Bronchial epithelial cell (primary cell): ENCODE measurements at regions not wholly inside any gene's neighbourhood (a gene's known extent, or its start where the extent isn't known, plus 50 kb on each side); places are given as distances from the start of the nearest gene placed in this dataset.
"Not testable (repeated sequence)": the region's sequence is repeated elsewhere in the genome, so short reads cannot be mapped to it uniquely, and the experiment has no call there.

Source experiments
- DNase-seq: peaks from one replicate; pipeline ENCODE4 v3.0.0-alpha.2; 2010; ENCODE audit warnings: low read depth
- FAIRE-seq: peaks from 2 replicates; lab custom pipeline; 2011; peaks lifted over from hg19 to GRCh38; lab: Jason Lieb, UNC
- H3K27me3 ChIP-seq: 2 replicates; pipeline ENCODE4 v1.5.1; 2011; ENCODE audit warnings: low read length; ENCODE audit not compliant: control insufficient read depth, insufficient read depth
- H3K36me3 ChIP-seq: 2 replicates; pipeline ENCODE4 v1.5.1; 2011; ENCODE audit warnings: low read length; ENCODE audit not compliant: control insufficient read depth, insufficient read depth
- H3K4me3 ChIP-seq: 2 replicates; pipeline ENCODE4 v1.5.1; 2011; ENCODE audit warnings: mild to moderate bottlenecking, low read depth, low read length, control low read depth
- TF ChIP-seq, protein P1 (sequence below): IDR thresholded peaks from 2 replicates; pipeline ENCODE4 v1.5.1; 2011; ENCODE audit warnings: mild to moderate bottlenecking, moderate library complexity, low read length, control low read depth, inconsistent platforms; ENCODE audit not compliant: insufficient read depth, severe bottlenecking

DNA sequence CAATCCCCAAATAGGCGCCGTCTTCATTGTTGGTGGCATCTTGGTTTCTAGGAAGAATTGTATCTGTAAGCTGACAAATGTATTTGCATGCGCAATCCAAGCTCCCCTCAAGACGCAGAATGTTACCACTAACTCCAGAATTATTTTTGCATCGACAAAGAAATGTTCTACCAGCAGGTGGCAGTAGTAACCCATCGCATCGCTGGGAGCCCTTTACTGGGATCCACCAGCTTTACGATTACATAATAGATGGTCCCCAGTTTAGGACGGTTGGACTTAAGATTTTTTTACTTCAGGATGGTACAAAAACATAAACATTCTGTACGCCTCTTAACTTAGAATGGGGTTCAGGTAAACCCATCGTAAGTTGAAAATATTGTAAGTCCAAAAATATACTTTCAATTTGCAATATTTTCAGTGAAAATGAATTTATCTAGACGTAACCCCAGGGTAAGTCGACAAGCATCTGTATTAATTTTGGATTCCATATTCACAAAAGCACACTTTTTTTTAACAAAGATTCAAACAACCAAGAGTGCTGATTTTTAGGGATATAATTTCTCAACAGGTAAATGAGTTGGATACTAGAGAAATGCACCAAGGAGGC is 114.0 kb upstream of the COBL start:
- no peak overlapping the region for H3K4me3 ChIP-seq
- no peaks in the 10 kb centered on the region for H3K36me3 ChIP-seq
- FAIRE-seq (no peak), DNase-seq (peak; percentile 37)
- no peaks in the 10 kb centered on the region for H3K27me3 ChIP-seq
- TF ChIP-seq, protein P1, sequence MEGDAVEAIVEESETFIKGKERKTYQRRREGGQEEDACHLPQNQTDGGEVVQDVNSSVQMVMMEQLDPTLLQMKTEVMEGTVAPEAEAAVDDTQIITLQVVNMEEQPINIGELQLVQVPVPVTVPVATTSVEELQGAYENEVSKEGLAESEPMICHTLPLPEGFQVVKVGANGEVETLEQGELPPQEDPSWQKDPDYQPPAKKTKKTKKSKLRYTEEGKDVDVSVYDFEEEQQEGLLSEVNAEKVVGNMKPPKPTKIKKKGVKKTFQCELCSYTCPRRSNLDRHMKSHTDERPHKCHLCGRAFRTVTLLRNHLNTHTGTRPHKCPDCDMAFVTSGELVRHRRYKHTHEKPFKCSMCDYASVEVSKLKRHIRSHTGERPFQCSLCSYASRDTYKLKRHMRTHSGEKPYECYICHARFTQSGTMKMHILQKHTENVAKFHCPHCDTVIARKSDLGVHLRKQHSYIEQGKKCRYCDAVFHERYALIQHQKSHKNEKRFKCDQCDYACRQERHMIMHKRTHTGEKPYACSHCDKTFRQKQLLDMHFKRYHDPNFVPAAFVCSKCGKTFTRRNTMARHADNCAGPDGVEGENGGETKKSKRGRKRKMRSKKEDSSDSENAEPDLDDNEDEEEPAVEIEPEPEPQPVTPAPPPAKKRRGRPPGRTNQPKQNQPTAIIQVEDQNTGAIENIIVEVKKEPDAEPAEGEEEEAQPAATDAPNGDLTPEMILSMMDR = peak; percentile 67

DNA sequence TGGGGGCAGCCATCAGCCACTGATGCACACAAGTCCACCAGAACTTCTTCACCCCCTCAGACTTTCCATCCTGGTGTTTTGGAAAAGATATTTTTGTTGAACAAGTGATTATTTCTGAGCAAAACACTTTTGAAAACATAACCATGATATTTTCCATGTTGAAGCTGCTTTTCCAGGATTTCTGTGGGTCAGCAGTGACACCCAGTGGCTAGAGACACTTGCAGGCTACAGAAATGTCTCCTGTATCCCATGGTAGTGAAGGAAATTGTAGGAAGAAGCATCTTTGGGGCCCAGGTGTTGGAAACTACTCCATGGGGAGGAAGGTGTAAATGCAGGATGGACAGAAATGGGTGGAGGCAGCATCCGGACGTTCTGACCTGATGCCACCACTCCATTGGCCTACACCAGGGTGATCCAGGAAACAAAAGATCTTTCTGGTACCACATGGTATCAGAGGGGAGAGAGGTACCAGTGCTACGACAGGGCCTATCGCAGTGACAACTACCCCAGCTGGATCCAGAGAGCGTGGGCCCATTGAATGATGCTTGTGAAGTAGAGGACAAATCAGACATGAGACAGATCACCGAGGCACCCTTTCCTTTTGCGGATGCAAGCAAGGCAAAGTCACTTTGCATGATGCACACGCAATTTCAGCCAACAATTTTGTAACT is 111.7 kb upstream of the COBL start:
- Histone ChIP-seq H3K36me3 (no peaks in the 10 kb centered on the region), H3K4me3 (no peak overlapping the region), H3K27me3 (no peaks in the 10 kb centered on the region)
- FAIRE-seq = no peak
- TF ChIP-seq, protein P1 = peak; percentile 37
- peak; percentile 20 for DNase-seq

DNA sequence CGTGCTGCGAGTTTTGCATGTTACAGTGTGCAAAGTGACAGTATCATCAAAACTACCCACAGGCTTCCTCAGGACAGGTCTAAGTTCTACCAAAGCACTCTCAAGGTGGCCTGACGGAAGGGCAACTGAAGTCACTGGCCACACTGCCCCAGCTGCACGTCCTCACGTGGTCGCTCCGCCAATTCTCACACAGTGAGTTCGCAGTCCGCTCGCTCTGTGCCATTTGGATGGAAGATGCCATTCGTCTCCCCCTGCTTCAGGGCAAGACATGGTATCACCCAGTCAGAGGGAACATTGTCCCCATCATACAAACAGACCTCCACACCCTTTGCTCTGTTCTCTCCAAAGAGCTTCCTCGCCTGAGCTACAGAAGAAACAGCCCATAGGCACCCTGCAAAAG is 109.6 kb upstream of the COBL start:
- Histone ChIP-seq H3K4me3 (no peak overlapping the region), H3K36me3 (no peaks in the 10 kb centered on the region), H3K27me3 (no peaks in the 10 kb centered on the region)
- DNase-seq (no peak), FAIRE-seq (no peak)
- TF ChIP-seq, protein P1 = no peak

DNA sequence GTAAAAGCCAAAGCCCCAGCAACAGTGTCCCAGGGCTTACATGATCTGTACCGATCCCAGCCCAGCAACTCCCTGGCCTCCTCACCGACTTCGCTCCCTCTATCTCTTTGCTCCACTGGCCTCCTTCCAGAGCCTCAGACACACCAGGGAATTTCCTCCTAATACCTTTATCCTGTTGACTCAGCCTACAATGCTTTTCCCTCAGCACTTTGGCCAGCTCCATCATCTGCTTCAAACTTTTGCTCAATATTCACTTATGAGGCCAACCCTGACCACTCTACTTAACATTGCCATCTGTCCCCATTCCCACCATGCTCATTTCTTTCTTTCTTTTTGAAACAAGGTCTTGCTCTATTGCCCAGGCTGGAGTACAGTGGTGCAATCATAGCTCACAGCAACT is 93.3 kb upstream of the COBL start:
- H3K27me3 ChIP-seq, H3K4me3 ChIP-seq, H3K36me3 ChIP-seq, FAIRE-seq, DNase-seq: not testable (repeated sequence)

DNA sequence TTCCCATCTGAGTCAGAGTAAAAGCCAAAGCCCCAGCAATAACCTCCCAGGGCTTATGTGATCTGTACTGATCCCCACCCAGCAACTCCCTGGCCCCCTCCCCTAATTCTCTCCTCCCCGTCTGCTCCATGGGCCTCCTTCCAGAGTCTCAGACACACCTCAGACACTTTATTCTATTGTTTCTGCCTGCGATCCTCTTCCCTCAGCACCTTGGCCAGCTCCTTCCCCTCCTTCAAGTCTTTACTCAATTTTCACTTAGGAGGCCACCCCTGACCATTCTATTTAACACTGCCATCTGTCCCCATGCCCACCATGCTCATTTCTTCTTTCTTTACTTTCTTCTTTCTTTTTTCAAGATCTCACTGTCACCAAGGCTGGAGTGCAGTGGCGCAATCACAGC is 81.0 kb upstream of the COBL start:
- H3K27me3 ChIP-seq, H3K36me3 ChIP-seq, FAIRE-seq, DNase-seq, H3K4me3 ChIP-seq: not testable (repeated sequence)

DNA sequence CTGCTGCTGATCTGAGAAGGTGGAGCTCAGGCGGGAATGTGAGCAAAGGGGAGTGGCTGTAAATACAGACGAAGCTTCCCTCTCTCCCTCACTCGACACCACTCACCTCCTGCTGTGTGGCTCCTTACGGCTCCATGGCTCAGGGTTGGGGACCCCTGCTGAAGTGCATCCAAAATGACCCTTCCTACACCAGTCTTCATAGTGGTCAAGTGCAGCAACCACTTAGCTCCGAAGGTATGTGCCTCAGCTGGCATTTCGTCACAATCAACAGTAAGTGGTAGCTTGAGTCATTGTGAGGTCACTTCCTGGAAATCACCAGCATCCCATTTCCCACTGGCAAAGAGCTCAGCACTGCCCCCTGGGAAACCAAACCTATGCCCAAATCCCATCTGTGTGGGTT is 76.4 kb upstream of the COBL start:
- DNase-seq = peak; percentile 8
- H3K36me3 ChIP-seq, FAIRE-seq, H3K4me3 ChIP-seq, H3K27me3 ChIP-seq: not testable (repeated sequence)

DNA sequence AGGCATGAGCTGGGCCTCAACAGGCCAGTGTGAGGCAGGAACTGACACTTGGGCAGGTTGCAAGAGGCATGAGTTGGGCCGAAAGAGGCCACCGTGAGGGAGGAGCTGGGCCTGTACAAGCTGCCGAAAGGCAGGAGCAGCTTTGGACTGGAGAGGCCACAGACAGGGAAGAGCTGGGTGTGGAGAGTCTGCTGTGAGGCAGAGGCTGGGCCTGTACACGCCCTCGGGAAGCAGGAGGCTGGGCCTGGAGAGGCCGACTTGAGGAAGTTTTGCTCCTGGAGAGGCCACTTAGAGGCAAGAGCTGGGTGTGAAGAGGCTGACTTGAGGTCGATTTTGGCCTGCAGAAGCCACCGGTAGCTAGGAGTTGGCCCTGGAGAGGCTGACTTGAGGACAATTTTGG is 73.3 kb upstream of the COBL start:
- not testable (repeated sequence) for H3K36me3 ChIP-seq, FAIRE-seq, DNase-seq, H3K27me3 ChIP-seq, H3K4me3 ChIP-seq

DNA sequence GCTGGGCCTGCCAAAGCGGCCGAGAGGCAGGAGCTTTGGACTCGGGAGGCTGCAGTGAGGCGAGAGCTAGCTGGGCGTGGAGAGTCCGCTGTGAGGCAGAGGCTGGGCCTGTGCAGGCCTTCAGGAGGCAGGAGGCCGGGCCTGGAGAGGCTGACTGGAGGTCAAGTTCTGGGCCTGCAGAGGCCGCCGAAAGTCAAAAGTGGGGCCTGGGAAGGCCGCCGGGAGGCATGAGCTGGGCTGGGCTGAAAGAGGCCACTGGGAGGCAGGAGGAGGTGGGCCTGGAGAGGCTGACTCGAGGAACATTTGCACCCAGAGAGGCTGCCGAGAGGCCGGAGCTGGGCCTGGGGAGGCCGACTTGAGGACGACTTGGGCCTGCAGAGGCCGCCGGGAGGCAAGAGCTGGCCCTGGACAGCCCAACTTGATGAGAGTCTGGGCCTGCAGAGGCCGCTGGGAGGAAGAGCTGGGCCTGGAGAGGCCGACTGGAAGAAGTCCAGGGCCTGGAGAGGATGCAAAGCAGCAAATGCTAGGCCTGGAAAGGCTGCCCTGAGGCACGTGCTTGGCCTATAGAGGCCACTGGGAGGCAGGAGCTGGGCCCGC is 72.7 kb upstream of the COBL start:
- DNase-seq, H3K36me3 ChIP-seq: not testable (repeated sequence)

DNA sequence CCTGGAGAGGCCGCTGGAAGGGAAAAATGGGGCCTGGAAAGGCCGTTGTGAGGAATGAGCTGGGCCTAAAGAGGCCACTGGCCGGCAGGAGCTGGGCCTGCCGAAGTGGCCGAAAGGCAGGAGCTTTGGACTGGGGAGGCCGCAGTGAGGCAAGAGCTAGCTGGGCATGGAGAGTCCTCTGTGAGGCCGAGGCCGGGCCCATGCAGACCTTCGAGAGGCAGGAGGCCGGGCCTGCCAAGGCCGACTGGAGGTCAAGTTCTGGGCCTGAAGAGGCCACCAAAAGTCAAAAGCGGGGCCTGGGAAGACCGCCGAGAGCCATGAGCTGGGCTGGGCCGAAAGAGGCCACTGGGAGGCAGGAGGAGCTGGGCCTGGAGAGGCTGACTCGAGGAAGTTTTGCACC is 71.6 kb upstream of the COBL start:
- not testable (repeated sequence) for DNase-seq, H3K27me3 ChIP-seq, FAIRE-seq, H3K4me3 ChIP-seq, H3K36me3 ChIP-seq

More for the DNA sequence above, 72.7 kb upstream of the COBL start:
- H3K4me3 ChIP-seq, FAIRE-seq, H3K27me3 ChIP-seq: not testable (repeated sequence)

DNA sequence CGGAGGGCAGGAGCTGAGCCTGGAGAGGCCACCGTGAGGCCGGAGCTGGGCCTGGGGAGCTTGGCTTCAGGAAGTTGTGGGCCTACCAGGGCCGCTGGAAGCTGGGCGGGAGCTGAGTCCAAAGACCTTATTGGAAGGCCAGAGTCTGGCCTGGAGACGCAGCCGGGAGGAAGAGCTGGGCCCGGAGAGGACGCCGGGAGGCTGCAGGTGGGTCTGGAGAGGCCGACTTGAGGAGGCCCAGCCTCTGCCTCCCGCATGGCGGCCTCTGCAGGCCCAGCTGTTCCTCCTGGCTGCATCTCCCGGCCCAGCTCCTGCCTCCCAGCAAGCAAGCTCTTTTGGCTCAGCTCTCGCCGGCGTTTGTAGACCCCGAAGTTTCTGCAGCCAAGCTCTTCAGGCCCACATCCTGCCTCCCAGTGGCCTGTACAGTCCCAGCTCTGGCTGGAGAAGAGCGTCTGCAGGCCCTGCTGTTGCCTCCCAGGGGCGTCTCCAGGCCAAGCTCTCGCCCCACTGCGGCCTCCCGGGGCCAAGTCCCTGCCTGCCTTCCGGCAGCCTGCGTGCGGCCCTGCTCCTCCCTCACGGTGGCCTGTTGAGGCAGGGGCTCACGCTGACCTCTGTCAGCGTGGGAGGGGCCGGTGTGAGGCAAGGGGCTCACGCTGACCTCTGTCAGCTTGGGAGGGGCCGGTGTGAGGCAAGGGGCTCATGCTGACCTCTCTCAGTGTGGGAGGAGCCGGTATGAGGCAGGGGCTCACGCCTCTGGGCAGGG is 70.4 kb upstream of the COBL start:
- DNase-seq, FAIRE-seq, H3K36me3 ChIP-seq, H3K4me3 ChIP-seq, H3K27me3 ChIP-seq: not testable (repeated sequence)

DNA sequence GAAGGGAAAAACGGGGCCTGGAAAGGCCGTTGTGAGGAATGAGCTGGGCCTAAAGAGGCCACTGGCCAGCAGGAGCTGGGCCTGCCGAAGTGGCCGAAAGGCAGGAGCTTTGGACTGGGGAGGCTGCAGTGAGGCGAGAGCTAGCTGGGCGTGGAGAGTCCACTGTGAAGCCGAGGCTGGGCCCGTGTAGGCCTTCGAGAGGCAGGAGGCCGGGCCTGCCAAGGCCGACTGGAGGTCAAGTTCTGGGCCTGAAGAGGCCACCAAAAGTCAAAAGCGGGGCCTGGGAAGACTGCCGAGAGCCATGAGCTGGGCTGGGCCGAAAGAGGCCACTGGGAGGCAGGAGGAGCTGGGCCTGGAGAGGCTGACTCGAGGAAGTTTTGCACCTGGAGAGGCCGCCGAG is 69.6 kb upstream of the COBL start:
- H3K27me3 ChIP-seq, H3K4me3 ChIP-seq, FAIRE-seq, H3K36me3 ChIP-seq, DNase-seq: not testable (repeated sequence)
